Left lung (tissue), 4 donors: ENCODE measurements at regions not wholly inside any gene's neighbourhood (a gene's known extent, or its start where the extent isn't known, plus 50 kb on each side); places are given as distances from the start of the nearest gene placed in this dataset.
A peak's percentile ranks its signal among the peaks of the same experiment; 100 is the strongest.
"Not testable (repeated sequence)": the region's sequence is repeated elsewhere in the genome, so short reads cannot be mapped to it uniquely, and the experiment has no call there.

Experiments used
- ATAC-seq: fragments of 200-7000 bp; cut with Tn5 transposase; one replicate; pipeline ENCODE4 v1.9.1; 2020; ENCODE audit warnings: moderate library complexity
- DNase-seq, 4 donors: peaks; one replicate each; pipeline ENCODE4 v3.0.0-alpha.2; 2013 to 2020
- H3K27ac ChIP-seq, 2 donors: fragments of 200-600 bp; sonication (generic) in 1 of 2; one replicate each; pipeline versions ENCODE4 v1.5.0 to v1.8.0; 2020 to 2021
- H3K27me3 ChIP-seq, 2 donors: fragments of 200-600 bp; sonication (generic) in 1 of 2; one replicate each; pipeline versions ENCODE4 v1.5.0 to v1.8.0; 2020 to 2021
- H3K36me3 ChIP-seq, 2 donors: fragments of 200-600 bp; sonication (generic) in 1 of 2; one replicate each; pipeline versions ENCODE4 v1.5.0 to v1.8.0; 2020 to 2021
- H3K4me1 ChIP-seq, 2 donors: fragments of 200-600 bp; one replicate each; pipeline ENCODE4 v1.8.0; 2021
- H3K4me3 ChIP-seq, 2 donors: fragments of 200-600 bp; sonication (generic) in 1 of 2; one replicate each; pipeline versions ENCODE4 v1.5.0 to v1.8.0; 2020 to 2021; ENCODE audit warnings: mild to moderate bottlenecking in 1 of 2
- H3K9me3 ChIP-seq, 2 donors: fragments of 200-600 bp; sonication (generic) in 1 of 2; one replicate each; pipeline versions ENCODE4 v1.5.0 to v1.8.0; 2020 to 2021
- CTCF ChIP-seq, 2 donors: fragments of 200-600 bp; sonication (generic) in 1 of 2; IDR thresholded peaks; one replicate each; pipeline versions ENCODE4 v1.5.0 to v1.8.0; 2021; ENCODE audit warnings: antibody characterized with exemption in 2 of 2
- intact Hi-C, 2 donors: fragments of 100-400 bp; cut with DNase I; formaldehyde crosslinking; loops; one replicate each; pipeline versions ENCODE4 v1.11.2 to v1.14.2; 2022
- donor health status: DM: no; HTN: yes; CAD: no.
- donor health status: DM: no; HTN: no; CAD: no.

GRCh38 chr2:7639476-7639875 lies 722.3 kb downstream of the RNF144A start:
- DNase-seq (peak in 1 of 4 donors; percentile 51), ATAC-seq (peak; percentile 78)

GRCh38 chr2:7641272-7641671 lies 724.1 kb downstream of the RNF144A start:
- H3K9me3 ChIP-seq, result peaks cover 0 to 14% of the 10 kb centered on the region in 2 donors
- H3K27me3 ChIP-seq, H3K36me3 ChIP-seq, H3K4me1 ChIP-seq, ATAC-seq, H3K27ac ChIP-seq, H3K4me3 ChIP-seq, intact Hi-C loops, DNase-seq: not testable (repeated sequence)

More at GRCh38 chr2:7639476-7639875, 722.3 kb downstream of the RNF144A start:
- intact Hi-C loops, result no loop called here
- H3K27ac ChIP-seq, result no peak overlapping the region
- H3K4me3 ChIP-seq, result no peak overlapping the region
- H3K27me3 ChIP-seq, result no peaks in the 10 kb centered on the region
- no peaks in the 10 kb centered on the region for H3K36me3 ChIP-seq
- no peaks in the 10 kb centered on the region for H3K4me1 ChIP-seq
- TF ChIP-seq CTCF (IDR thresholded peaks at IDR 0.05), result no peak
- peaks cover 0 to 14% of the 10 kb centered on the region in 2 donors for H3K9me3 ChIP-seq

DNA sequence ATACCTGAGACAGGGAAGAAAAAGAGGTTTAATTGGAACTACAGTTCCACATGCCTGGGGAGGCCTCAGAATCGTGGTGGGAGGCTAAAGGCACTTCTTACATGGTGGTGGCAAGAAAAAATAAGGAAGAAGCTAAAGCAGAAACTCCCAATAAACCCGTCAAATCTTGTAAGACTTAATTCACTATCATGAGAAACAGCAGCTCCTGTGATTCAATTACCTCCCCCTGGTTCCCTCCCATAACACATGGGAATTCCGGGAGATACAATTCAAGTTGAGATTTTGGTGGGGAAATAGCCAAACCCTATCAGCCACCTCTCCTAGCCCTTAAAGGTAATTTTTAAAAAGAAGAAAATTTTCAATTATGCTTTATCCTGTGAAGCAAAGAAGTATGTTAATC lies 728.8 kb downstream of the RNF144A start:
- no peak for ATAC-seq
- no peak for TF ChIP-seq CTCF (IDR thresholded peaks at IDR 0.05)
- no peaks in the 10 kb centered on the region for H3K36me3 ChIP-seq
- H3K27ac ChIP-seq, result no peak overlapping the region
- H3K9me3 ChIP-seq, result peaks cover 0 to 9% of the 10 kb centered on the region in 2 donors
- no peak overlapping the region for H3K4me3 ChIP-seq
- intact Hi-C loops, result no loop called here
- no peak for DNase-seq
- H3K27me3 ChIP-seq, result no peaks in the 10 kb centered on the region
- no peaks in the 10 kb centered on the region for H3K4me1 ChIP-seq

GRCh38 chr2:7646661-7647060 lies 729.4 kb downstream of the RNF144A start:
- H3K4me1 ChIP-seq, result no peaks in the 10 kb centered on the region
- peak in 2 of 4 donors; percentile 29 to 36 for DNase-seq
- H3K4me3 ChIP-seq, result no peak overlapping the region
- no peak overlapping the region for H3K27ac ChIP-seq
- TF ChIP-seq CTCF (IDR thresholded peaks at IDR 0.05), result no peak
- H3K27me3 ChIP-seq, result no peaks in the 10 kb centered on the region
- H3K9me3 ChIP-seq, result peaks cover 0 to 3% of the 10 kb centered on the region in 2 donors
- no peaks in the 10 kb centered on the region for H3K36me3 ChIP-seq
- intact Hi-C loops, result no loop called here
- no peak for ATAC-seq

DNA sequence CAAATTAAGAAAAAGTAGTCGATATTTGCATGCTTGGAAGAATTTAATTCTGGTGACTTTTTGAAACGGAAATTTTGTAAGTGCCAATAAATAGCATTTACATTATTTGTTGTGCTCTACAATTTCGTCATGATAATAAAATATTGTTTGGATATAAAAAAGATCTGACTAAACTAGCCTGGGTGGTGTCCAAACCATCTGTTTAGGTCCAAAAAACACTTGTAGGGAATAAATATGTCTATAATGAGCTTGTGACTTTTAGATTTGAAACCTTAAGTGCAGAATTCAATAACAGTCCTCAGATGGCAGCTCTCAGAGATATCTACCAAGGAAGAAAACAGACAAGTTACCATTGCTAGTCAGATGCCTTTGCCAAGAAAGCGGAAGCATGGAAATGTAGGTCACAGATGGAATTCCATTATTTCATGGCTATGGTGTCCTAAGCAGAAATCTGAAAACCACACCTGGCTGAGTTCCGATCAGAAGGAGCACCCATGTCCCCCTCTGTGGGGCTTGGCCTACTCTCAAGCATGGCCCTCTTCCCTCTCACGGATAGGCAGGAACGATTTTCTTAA lies 731.1 kb downstream of the RNF144A start:
- Histone ChIP-seq H3K4me3 (no peak overlapping the region), H3K27me3 (no peaks in the 10 kb centered on the region), H3K36me3 (no peaks in the 10 kb centered on the region), H3K9me3 (peaks cover 0 to 5% of the 10 kb centered on the region in 2 donors), H3K27ac (no peak overlapping the region), H3K4me1 (no peaks in the 10 kb centered on the region)
- no peak for TF ChIP-seq CTCF (IDR thresholded peaks at IDR 0.05)
- intact Hi-C loops, result no loop called here
- ATAC-seq (no peak), DNase-seq (no peak)
